ENCODE measurements at regions not wholly inside any gene's neighbourhood (a gene's known extent, or its start where the extent isn't known, plus 50 kb on each side); places are given as distances from the start of the nearest gene placed in this dataset.

DNA sequence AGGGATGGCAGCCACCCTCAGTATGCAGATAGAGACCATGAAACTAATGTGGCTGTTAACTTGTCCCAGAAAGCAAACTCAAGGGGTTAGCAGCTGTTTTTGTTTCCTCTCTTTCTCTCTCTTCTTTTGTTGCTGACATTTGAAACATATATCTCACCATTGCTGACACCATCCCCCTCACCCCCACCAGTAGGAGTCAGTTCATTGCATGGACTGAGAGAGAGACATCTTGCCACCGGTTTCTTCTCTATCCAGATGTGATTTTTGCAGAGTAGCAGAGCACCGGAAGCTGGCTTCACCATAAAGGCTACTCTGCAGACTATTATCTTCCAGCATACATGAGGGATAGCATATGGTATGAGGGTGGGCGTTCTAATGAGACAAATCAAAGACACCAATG is 177.1 kb upstream of the FRG1 start:
- no peaks in the 10 kb centered on the region for H3K27me3 ChIP-seq (replicated peaks; ENCODE audit: insufficient read depth)
- no peak for ATAC-seq (ENCODE audit: insufficient number of reproducible peaks, low FRiP score, low read depth)
- no peaks in the 10 kb centered on the region for H3K4me1 ChIP-seq (ENCODE audit: control insufficient read depth in 1 of 2, low read depth in 2 of 2)
- no peak for DNase-seq (ENCODE audit: low spot score)
- H3K27ac ChIP-seq = no peak overlapping the region
- TF ChIP-seq, protein P1, sequence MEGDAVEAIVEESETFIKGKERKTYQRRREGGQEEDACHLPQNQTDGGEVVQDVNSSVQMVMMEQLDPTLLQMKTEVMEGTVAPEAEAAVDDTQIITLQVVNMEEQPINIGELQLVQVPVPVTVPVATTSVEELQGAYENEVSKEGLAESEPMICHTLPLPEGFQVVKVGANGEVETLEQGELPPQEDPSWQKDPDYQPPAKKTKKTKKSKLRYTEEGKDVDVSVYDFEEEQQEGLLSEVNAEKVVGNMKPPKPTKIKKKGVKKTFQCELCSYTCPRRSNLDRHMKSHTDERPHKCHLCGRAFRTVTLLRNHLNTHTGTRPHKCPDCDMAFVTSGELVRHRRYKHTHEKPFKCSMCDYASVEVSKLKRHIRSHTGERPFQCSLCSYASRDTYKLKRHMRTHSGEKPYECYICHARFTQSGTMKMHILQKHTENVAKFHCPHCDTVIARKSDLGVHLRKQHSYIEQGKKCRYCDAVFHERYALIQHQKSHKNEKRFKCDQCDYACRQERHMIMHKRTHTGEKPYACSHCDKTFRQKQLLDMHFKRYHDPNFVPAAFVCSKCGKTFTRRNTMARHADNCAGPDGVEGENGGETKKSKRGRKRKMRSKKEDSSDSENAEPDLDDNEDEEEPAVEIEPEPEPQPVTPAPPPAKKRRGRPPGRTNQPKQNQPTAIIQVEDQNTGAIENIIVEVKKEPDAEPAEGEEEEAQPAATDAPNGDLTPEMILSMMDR (IDR thresholded peaks at IDR 0.05) = no peak
- H3K9me3 ChIP-seq = no peaks in the 10 kb centered on the region
- H3K4me3 ChIP-seq = no peak overlapping the region
- no peaks in the 10 kb centered on the region for H3K36me3 ChIP-seq

DNA sequence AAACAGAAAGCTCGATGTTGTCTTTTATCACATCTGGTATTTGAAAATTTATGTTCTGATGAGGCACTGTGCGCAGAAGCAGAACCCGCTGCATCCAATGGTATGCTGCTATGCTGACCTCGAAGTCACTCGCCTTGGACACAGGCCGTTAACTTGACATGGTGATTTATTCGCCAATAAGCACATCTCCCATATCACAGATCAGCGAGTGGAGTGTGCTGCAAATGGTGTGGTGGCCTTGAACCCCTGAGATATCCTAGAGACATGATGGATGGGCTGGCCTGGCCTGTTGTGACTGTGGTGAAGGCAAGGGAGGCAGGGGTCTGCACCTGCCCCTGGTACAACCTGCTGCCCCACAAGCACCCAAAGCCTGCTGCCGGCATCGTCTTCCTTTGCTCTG is 175.4 kb upstream of the FRG1 start:
- Histone ChIP-seq H3K27me3 (replicated peaks; ENCODE audit: insufficient read depth) (no peaks in the 10 kb centered on the region), H3K4me3 (no peak overlapping the region)
- ATAC-seq (ENCODE audit: insufficient number of reproducible peaks, low FRiP score, low read depth) = no peak

DNA sequence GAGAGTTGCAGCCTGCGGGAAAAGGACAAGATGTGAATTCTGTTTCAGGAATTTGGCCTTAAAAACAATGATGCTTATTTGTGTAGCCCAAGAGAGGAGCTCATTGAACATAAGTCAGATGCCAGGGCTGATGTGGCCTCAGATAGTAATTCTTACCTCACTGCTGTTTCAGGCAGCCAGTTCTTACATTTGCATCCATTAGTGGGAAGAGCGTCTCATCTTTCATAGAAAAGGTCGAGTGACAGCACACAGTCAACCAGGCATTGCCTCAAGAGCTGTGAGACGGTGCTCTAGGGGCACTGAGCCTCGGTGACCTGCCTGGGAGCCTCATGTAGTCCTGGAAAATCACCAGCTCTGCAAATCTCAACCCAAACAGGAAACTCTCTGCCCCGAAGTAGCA is 174.9 kb upstream of the FRG1 start:
- DNase-seq (ENCODE audit: low spot score) (no peak), ATAC-seq (ENCODE audit: insufficient number of reproducible peaks, low FRiP score, low read depth) (no peak)
- Histone ChIP-seq H3K27me3 (replicated peaks; ENCODE audit: insufficient read depth) (no peaks in the 10 kb centered on the region), H3K9me3 (no peaks in the 10 kb centered on the region), H3K4me1 (ENCODE audit: control insufficient read depth in 1 of 2, low read depth in 2 of 2) (no peaks in the 10 kb centered on the region), H3K36me3 (no peaks in the 10 kb centered on the region), H3K27ac (no peak overlapping the region), H3K4me3 (no peak overlapping the region)
- TF ChIP-seq, protein P1 (IDR thresholded peaks at IDR 0.05) = no peak

More for the DNA sequence above, 175.4 kb upstream of the FRG1 start:
- H3K9me3 ChIP-seq = no peaks in the 10 kb centered on the region
- H3K36me3 ChIP-seq = no peaks in the 10 kb centered on the region
- DNase-seq (ENCODE audit: low spot score) = no peak
- H3K27ac ChIP-seq = no peak overlapping the region
- TF ChIP-seq, protein P1 (IDR thresholded peaks at IDR 0.05) = no peak
- no peaks in the 10 kb centered on the region for H3K4me1 ChIP-seq (ENCODE audit: control insufficient read depth in 1 of 2, low read depth in 2 of 2)

DNA sequence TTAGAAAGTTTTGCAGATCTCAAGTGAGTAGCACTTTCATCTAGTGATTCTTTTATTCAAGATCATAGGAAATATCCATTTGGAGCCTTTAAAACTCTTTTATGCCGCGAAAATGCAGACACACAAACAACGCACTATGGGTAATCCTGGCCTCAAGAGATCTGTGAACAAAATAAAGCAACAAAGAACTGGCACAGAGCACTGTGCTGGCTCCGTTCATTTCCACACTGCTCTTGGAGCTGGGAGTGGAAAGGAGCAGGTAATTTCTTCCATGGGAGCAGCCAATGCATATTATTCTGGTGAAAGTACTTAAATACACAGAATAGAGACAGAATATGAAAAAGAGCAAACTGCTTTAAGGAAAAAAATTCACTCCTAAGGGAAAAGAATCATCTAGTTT is 172.7 kb upstream of the FRG1 start:
- ATAC-seq (ENCODE audit: insufficient number of reproducible peaks, low FRiP score, low read depth) (no peak), DNase-seq (ENCODE audit: low spot score) (no peak)
- Histone ChIP-seq H3K9me3 (no peaks in the 10 kb centered on the region), H3K27me3 (replicated peaks; ENCODE audit: insufficient read depth) (no peaks in the 10 kb centered on the region), H3K4me3 (no peak overlapping the region), H3K36me3 (no peaks in the 10 kb centered on the region), H3K27ac (no peak overlapping the region), H3K4me1 (ENCODE audit: control insufficient read depth in 1 of 2, low read depth in 2 of 2) (no peaks in the 10 kb centered on the region)
- TF ChIP-seq, protein P1 (IDR thresholded peaks at IDR 0.05) = no peak

DNA sequence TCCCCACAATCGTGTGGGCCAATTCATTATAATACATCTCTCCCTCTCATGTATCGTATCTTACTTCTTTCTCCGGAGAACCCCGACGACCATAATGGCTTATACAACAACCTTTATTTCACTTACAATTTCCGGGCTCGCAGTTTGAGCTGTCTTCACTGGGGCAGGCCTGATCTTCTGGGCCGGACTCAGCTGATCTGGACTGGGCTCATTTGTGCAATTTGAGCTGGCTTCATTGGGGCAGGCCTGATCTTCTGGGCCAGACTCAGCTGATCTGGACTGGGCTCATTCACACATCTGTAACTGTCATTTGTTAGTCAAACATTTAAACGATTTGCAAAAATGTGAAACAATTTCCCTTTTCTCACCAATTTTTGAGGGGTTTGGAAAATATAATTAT is 171.5 kb upstream of the FRG1 start:
- ATAC-seq (ENCODE audit: insufficient number of reproducible peaks, low FRiP score, low read depth) (no peak), DNase-seq (ENCODE audit: low spot score) (no peak)
- TF ChIP-seq, protein P1 (IDR thresholded peaks at IDR 0.05) = no peak
- no peaks in the 10 kb centered on the region for H3K9me3 ChIP-seq
- no peak overlapping the region for H3K27ac ChIP-seq
- H3K27me3 ChIP-seq (replicated peaks; ENCODE audit: insufficient read depth) = no peaks in the 10 kb centered on the region
- no peaks in the 10 kb centered on the region for H3K36me3 ChIP-seq
- H3K4me1 ChIP-seq (ENCODE audit: control insufficient read depth in 1 of 2, low read depth in 2 of 2) = no peaks in the 10 kb centered on the region
- no peak overlapping the region for H3K4me3 ChIP-seq
